HG02885 (cell line): ENCODE measurements at regions not wholly inside any gene's neighbourhood (a gene's known extent, or its start where the extent isn't known, plus 50 kb on each side); places are given as distances from the start of the nearest gene placed in this dataset.
"Not testable (repeated sequence)": the region's sequence is repeated elsewhere in the genome, so short reads cannot be mapped to it uniquely, and the experiment has no call there.

Experiments
- ATAC-seq: cut with Tn5 transposase; IDR thresholded peaks from one replicate; pipeline ENCODE4 v1.9.1; 2021; ENCODE audit warnings: mild to moderate bottlenecking; ENCODE audit not compliant: unreplicated experiment, poor library complexity

- ATAC-seq: no peak
Observed at GRCh38 chr13:50152655-50153309, 137.5 kb downstream of the KCNRG start.

DNA sequence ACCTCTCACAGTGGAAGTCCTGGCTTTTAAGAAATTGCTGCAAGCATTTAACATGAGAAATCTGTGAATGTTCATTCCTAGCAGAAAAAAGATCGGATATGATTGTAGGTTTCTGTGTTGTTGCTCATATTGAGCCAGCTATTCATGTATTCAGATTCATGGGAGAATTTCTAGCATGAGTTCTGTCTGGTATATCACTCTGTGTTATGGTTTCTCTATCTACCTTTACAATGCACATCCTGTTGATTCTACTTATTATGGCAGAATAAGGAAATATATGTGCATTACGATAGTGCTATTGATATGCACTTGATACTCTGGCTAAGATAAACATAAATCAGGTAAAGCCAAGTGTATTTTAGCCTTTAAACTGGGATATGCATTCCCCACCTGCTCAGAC is 138.2 kb downstream of the KCNRG start:
- ATAC-seq: no peak

DNA sequence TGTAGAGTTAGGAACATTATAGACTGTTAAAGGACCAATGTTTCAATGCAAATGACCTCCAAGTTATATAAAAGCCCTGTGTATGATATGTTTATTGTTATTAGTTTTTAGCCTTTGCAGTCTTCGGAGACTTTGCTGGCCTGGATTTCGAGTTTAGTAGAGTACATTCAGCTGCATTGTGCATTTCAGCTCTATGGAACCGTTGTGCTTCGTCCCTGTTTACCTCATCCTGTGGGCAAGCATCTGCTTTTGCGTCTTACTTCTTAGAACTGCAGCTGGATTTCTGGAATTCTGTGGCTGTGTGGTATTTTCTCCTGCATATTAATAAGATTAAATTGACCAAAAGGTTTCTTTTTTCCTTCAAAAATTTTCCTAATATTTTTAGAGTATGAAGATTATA is 138.6 kb downstream of the KCNRG start:
- ATAC-seq: no peak

- no peak for ATAC-seq
Observed at GRCh38 chr13:50154697-50155096, 139.5 kb downstream of the KCNRG start.

GRCh38 chr13:50156140-50156539 is 140.9 kb downstream of the KCNRG start:
- no peak for ATAC-seq

GRCh38 chr13:50156561-50157127 is 141.4 kb downstream of the KCNRG start:
- no peak for ATAC-seq

GRCh38 chr13:50158385-50159165 is 143.3 kb downstream of the KCNRG start:
- ATAC-seq: no peak

- ATAC-seq: no peak
Observed at GRCh38 chr13:50159607-50160006, 144.4 kb downstream of the KCNRG start.

DNA sequence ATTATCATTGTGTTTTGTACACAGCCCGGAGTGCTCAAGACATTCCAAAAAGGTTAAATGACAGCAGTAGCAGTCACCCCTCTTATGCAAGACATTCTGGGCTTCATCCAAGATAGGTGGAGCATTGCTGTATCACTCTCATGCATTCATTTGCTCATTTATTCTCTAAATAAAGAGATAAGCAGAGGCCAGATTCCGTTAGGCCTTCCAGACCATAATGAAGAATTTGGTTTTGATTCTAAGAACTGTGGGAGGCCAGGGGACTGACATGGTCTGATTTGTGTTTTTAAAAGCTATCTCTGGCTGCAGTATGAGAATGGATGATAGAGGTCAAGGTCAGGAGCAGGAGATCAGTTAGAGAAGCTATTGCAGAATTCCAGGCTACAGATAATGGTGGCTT is 145.8 kb downstream of the KCNRG start:
- no peak for ATAC-seq

DNA sequence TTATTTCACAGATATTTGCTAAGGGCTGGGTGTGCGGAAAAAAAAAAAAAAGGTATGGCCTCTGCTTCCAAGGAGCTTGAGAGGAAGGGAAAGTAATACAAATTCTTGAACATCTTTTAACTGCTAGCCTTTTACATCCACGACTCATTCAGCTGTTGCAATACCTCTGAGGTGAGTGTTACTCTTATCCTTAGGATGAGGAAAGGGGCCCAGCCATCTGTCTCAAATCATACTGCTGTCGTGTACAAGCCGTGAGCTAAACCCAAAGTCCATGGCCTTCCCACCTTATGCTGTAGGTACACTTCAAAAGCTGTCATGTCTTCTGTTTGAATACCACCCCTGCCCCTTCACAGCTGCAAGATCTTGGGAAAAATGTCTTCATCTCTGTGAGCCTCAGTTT is 146.8 kb downstream of the KCNRG start:
- ATAC-seq: no peak

DNA sequence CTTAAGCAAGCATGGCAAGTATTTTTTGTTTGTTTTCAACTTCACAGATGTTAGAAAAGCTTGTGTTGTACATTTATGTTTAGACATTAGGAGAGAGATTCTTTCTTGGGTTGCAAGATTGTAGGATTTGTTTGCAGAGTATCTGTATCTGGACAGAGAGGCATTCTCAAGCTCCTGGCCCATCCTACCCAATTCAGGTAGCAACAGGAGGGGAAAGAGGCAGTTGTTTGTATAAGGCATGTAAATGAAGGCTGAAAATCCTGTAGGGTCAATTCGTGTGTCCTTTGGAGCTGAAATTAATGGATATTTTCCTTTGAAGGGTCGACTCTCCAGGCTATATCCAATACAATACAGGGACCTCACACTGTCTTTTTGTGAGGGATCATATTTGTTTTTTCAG is 147.3 kb downstream of the KCNRG start:
- no peak for ATAC-seq

DNA sequence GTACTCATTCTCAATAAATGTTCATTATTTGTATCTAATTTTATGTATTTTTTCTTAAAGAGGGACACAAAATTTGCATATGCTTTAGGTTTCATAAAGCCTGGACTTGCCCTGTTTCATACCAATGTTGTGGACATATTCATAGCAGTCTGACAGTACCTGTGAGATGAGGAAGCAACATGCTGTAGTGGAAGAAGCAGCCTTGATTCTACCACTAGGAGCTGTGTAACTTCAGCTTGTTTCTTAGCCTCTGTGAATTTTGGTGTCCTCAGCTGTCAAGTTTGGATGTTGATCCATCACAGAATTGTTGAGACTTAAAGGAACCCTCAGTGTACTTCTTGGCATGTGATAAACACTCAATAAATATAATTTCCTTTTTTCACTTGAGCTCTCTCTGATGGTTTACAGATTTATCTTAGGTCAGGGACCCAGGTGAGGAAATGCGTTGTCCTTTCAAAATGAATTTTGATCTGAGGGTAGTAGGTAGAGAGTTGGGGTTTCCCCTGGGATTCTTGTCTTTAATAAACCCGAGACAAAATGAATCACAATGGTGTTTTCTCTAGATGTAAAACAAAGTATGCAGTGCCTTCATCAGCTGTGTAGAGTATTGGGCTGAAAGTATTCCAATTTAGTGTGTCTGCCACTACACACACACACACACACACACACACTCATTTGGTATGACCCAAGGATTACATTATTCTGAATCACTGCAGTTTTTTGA is 152.1 kb downstream of the KCNRG start:
- peak; percentile 46 for ATAC-seq

DNA sequence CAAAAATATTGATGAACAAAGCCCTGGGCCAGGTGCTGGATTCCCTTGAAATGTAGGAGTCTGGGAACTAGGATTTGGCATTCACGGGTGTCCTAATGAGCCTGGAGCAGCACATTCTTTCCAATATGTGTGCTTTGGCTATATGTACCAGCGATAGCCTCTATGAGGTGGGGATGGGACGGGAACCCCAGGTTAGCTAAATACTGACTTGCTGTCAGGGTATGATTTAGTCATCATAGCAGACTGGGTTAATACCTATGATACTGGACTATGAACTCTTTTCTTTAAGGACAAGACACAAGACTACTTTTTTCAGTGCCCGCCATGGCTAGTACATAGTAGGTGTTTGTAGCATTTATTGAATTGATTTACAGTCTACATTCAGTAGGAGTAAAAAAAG is 152.7 kb downstream of the KCNRG start:
- ATAC-seq: no peak

DNA sequence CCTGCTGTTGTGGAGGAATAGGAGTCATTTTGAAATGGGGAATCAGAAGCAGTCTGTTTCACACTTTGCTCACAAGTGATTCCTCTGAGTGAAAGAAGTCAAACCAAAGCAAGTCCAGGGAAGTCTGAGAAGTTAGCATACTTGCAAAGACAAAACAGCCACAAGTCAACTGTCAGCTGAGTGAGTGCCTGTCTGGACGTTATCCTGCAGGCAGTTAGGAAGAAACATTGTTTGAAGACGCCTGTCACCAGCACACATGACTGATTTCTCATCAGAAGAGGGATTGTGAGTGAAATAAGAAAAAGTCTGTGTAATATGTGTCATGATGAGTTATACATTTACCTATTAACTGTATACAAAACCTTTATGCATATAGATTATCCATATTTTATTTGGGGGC is 153.5 kb downstream of the KCNRG start:
- ATAC-seq: no peak

DNA sequence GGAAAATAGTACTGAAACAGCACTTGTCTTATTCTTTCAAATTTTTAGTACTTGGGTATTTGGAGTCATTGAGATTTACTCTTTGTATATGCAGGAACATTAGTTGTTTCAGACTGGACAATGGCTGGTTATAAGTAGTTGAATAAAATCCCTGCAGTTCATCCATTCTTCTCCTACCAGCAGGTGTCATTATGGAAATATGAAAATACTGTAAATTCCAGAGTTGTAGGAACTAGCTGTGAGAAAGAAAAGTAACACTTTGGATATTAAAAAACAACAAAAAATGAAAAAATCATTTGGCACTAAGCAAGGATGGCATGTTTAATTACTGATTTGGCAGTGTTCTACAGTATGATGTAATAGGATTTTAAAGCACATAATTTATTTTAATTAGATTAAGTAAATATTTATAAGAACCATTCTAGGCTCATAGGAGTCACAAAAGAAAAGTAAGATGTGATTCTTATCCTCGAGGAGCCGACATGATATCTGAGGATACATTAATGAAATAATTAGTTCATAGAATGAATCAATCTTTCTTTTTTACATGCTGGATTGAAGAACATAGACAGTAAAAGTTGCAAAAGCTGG is 155.3 kb downstream of the KCNRG start:
- no peak for ATAC-seq

DNA sequence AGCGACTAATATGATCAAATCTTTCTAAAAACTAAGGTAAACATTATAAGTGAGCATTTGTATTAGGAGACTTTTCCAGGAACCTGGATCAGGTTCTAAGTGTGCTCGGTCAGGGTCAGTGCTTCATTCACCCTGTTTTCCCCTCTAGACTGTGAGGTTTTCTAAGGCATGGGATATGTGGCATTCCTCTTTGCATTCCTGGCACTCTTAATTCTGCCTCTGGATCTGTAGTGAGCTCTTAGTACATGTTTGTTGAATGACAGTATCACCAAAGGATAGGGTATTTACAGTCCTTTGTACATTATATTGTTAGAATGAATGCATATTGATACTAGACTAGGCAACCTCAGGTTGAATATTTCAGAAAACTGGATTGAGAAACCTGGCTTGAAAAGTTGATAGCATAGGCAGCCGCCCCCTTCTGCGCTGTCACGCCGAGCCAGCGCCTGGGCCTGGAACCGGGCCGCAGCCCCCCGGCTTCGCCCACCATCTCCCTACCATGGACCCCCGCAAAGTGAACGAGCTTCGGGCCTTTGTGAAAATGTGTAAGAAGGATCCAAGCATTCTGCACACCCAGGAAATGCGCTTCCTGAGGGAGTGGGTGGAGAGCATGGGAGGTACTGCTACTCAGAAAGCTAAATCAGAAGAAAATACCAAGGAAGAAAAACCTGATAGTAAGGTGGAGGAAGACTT is 156.5 kb downstream of the KCNRG start:
- ATAC-seq: no peak

GRCh38 chr13:50173045-50173444 is 157.8 kb downstream of the KCNRG start:
- ATAC-seq: not testable (repeated sequence)

- ATAC-seq: no peak
Observed at GRCh38 chr13:50174630-50175029, 159.4 kb downstream of the KCNRG start.

DNA sequence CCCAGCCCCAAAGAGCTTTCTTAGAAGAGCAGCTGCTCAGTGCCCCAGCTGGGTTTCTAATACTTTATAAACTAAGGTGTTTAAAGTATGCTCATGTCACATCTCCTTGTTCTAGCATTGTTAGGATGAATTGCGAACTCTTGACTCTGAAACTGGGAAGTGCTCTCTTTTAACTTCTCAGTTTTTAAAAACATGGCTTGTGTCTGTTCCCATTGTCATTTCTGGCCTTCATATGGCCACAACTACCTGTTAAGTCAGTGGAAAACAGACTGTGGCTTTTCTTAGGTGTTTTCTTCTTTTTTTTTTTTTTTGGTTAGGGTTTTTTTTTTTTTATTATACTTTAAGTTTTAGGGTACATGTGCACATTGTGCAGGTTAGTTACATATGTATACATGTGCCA is 164.7 kb downstream of the KCNRG start:
- no peak for ATAC-seq
